Ishikawa (cell line): ENCODE measurements at regions not wholly inside any gene's neighbourhood (a gene's known extent, or its start where the extent isn't known, plus 50 kb on each side); places are given as distances from the start of the nearest gene placed in this dataset.

Experiments
- CEBPB ChIP-seq: IDR thresholded peaks from 2 replicates; pipeline ENCODE4 v1.6.1; 2012
- CREB1 ChIP-seq: IDR thresholded peaks from 2 replicates; pipeline ENCODE4 v1.6.1; 2012; ENCODE audit warnings: low read depth
- EGR1 ChIP-seq: IDR thresholded peaks from 2 replicates; pipeline ENCODE4 v1.6.1; 2012
- EP300 ChIP-seq: IDR thresholded peaks from 2 replicates; pipeline ENCODE4 v1.6.1; 2012; ENCODE audit warnings: borderline replicate concordance
- FOXM1 ChIP-seq: IDR thresholded peaks from 2 replicates; pipeline ENCODE4 v1.6.1; 2012; ENCODE audit warnings: low read depth, borderline replicate concordance
- NFIC ChIP-seq: IDR thresholded peaks from 2 replicates; pipeline ENCODE4 v1.6.1; 2012
- RAD21 ChIP-seq: IDR thresholded peaks from 2 replicates; pipeline ENCODE4 v1.6.1; 2012; ENCODE audit warnings: low read depth
- TAF1 ChIP-seq: IDR thresholded peaks from 2 replicates; pipeline ENCODE4 v1.6.1; 2012; ENCODE audit warnings: low read depth, mild to moderate bottlenecking
- TCF12 ChIP-seq: IDR thresholded peaks from 2 replicates; pipeline ENCODE4 v1.6.1; 2012; ENCODE audit warnings: low read depth
- TEAD4 ChIP-seq: IDR thresholded peaks from 2 replicates; pipeline ENCODE4 v1.6.1; 2012
- YY1 ChIP-seq: IDR thresholded peaks from 2 replicates; pipeline ENCODE4 v1.6.1; 2012; ENCODE audit warnings: low read depth
- ZBTB7A ChIP-seq: IDR thresholded peaks from 2 replicates; pipeline ENCODE4 v1.6.1; 2012; ENCODE audit warnings: low read depth
- TF ChIP-seq, protein P1 (sequence below): IDR thresholded peaks from 2 replicates; pipeline ENCODE4 v1.6.1; 2012
- TF ChIP-seq, protein P2 (sequence below): IDR thresholded peaks from 2 replicates; pipeline ENCODE4 v1.6.1; 2012; ENCODE audit warnings: low read depth, mild to moderate bottlenecking
- TF ChIP-seq, protein P3 (sequence below): IDR thresholded peaks from 2 replicates; pipeline ENCODE4 v1.6.1; 2012

DNA sequence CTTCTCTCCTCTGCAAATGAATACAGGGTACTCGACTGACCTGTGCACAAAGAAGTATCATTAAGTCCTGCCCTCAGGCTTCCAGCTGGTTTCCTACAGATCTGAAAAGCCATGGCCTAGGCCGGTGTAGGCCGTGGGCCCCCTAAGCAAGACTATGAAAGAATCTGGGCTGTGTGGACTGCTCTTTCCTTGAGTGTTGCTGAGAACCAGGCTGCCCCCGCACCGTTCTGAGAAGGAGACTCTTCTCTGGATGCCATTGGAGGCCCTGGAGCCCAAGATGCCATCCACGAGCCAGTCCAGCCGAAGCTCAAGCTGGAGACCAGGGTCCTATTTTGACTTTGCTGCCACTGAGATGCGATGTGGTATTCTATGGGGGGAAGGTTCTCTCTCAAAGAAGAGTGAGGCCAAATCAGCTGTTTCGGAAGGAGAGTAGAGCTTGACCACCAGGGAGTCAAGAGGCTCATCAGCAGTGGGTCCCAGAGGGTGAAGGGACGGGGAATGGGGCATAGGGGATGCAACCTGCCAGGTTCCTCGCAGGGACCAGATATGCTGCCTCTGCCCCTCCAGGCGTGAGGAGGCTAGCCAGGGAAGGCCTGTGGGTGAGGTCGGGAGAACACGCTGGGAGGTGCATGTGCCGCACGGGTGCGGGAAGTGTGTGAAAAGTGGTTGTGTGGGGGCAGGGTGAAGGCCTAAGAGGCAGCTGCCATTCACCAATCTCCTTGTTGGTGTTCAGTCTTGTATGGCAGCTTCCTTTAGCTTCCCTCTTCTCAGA is 96.4 kb upstream of the B3GAT1 start:
- TF ChIP-seq TEAD4 (no peak), TCF12 (no peak), CEBPB (no peak)

DNA sequence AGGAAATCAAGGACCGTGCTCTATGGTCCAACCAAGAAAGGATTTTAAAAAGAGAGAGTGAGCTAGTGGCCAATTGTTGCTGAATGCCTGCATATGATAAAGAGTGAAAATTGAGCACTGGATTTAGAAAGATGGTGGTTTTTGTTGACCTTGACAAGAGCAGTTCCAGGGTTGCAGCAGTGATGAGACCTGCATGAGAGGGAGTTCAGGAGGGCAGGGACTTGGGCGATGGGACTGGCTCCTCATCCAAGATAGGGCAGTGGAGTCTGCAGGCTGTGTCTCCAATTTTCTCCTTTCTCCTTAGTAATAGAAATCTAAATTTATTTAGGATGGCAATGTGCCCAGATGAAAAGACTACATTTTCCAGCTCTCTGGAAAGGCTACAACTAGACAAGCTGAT is 94.0 kb upstream of the B3GAT1 start:
- TF ChIP-seq CEBPB = no peak
- no peak for TF ChIP-seq CREB1
- TF ChIP-seq NFIC = no peak

DNA sequence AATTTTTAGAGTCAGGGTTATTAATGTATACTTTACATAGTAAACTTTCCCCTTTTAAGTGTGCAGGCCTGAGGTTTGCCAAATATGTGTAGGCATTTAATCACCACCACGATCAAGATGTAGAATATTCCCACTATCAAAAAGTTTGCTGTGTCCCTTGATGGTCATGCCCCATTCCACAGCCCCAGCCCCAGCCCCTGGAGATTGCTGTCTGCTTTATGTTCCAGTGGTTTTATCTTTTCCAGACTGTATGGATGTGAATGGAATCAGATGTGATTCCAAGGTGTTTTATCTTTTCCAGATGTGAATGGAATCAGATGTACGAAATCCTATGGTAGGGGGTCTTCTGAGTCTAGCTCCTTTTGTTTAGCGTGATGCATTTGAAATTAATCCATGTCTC is 93.1 kb upstream of the B3GAT1 start:
- no peak for TF ChIP-seq EP300
- TF ChIP-seq ZBTB7A = no peak
- no peak for TF ChIP-seq CREB1
- TF ChIP-seq TCF12 = no peak
- TF ChIP-seq FOXM1 = no peak
- no peak for TF ChIP-seq CEBPB
- no peak for TF ChIP-seq NFIC
- TF ChIP-seq, protein P1, sequence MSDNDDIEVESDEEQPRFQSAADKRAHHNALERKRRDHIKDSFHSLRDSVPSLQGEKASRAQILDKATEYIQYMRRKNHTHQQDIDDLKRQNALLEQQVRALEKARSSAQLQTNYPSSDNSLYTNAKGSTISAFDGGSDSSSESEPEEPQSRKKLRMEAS = no peak

DNA sequence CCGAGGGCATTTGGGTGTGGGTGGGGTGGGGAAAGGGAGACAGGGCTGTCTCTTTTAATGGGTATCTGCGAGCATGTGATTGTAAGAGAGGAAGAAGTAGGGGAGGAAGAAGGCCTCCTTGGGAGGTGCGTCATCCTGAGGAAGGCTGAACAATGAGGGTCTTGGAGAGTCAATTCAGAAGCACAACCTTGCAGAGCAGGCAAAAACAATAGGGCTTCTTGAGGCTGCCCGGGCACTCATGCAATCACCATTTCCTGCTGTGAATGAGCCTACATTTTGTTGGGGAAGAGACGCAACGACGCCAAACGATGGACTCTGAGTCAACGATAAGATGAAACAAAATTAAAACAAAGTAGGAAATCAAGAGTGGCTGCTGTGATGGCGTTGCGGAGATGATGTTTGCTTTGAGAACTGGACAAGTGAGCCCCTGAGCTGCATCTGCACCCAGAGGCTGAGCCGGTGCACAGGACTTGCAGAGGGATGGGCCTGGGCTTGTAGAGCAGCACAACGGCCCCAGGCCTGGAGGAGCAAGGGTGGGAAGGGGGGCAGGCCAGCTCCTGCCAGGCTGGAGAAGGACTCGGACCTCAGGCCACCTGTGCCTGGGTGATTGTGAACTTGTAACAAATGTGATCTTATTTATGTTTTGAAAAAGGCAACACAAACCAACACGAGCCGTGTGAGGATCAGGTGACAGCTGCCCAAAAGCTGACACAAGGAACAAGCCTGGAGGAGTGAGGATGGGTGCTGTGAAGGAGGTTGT is 92.3 kb upstream of the B3GAT1 start:
- TF ChIP-seq, protein P2, sequence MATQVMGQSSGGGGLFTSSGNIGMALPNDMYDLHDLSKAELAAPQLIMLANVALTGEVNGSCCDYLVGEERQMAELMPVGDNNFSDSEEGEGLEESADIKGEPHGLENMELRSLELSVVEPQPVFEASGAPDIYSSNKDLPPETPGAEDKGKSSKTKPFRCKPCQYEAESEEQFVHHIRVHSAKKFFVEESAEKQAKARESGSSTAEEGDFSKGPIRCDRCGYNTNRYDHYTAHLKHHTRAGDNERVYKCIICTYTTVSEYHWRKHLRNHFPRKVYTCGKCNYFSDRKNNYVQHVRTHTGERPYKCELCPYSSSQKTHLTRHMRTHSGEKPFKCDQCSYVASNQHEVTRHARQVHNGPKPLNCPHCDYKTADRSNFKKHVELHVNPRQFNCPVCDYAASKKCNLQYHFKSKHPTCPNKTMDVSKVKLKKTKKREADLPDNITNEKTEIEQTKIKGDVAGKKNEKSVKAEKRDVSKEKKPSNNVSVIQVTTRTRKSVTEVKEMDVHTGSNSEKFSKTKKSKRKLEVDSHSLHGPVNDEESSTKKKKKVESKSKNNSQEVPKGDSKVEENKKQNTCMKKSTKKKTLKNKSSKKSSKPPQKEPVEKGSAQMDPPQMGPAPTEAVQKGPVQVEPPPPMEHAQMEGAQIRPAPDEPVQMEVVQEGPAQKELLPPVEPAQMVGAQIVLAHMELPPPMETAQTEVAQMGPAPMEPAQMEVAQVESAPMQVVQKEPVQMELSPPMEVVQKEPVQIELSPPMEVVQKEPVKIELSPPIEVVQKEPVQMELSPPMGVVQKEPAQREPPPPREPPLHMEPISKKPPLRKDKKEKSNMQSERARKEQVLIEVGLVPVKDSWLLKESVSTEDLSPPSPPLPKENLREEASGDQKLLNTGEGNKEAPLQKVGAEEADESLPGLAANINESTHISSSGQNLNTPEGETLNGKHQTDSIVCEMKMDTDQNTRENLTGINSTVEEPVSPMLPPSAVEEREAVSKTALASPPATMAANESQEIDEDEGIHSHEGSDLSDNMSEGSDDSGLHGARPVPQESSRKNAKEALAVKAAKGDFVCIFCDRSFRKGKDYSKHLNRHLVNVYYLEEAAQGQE = no peak
- no peak for TF ChIP-seq EGR1
- no peak for TF ChIP-seq TAF1
- no peak for TF ChIP-seq EP300
- TF ChIP-seq, protein P3, sequence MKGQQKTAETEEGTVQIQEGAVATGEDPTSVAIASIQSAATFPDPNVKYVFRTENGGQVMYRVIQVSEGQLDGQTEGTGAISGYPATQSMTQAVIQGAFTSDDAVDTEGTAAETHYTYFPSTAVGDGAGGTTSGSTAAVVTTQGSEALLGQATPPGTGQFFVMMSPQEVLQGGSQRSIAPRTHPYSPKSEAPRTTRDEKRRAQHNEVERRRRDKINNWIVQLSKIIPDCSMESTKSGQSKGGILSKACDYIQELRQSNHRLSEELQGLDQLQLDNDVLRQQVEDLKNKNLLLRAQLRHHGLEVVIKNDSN = no peak
- no peak for TF ChIP-seq YY1
- TF ChIP-seq TEAD4 = no peak
- TF ChIP-seq FOXM1 = no peak
- no peak for TF ChIP-seq RAD21
- TF ChIP-seq CREB1 = no peak
- TF ChIP-seq, protein P1 = no peak
- TF ChIP-seq CEBPB = no peak
- no peak for TF ChIP-seq NFIC
- no peak for TF ChIP-seq ZBTB7A
- TF ChIP-seq TCF12 = no peak

DNA sequence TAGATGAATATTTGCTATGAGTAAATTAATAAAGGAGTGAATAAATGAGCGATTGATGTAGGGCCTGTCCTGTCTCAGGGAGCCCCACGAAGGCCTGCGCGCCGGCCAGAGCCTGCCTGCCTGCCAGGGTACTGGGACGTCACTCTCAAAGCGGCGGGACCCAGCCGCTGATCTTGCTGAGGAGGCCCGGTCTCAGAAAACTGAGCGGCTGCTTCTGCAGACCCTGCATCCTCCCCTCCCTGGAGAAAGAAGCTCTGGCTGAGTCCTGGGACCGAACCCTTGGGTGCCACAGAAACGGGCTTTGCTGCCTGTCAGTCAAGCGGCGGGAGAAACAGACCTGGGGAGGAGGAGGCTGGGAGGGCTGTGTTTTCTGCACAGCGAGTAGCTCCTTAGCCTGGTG is 91.6 kb upstream of the B3GAT1 start:
- TF ChIP-seq TCF12 = no peak
- TF ChIP-seq RAD21 = no peak
- no peak for TF ChIP-seq TAF1
- no peak for TF ChIP-seq NFIC
- TF ChIP-seq, protein P1 = no peak
- no peak for TF ChIP-seq FOXM1
- TF ChIP-seq TEAD4 = no peak
- TF ChIP-seq ZBTB7A = no peak
- TF ChIP-seq, protein P3 = no peak
- TF ChIP-seq EGR1 = no peak
- no peak for TF ChIP-seq EP300
- TF ChIP-seq CEBPB = no peak

DNA sequence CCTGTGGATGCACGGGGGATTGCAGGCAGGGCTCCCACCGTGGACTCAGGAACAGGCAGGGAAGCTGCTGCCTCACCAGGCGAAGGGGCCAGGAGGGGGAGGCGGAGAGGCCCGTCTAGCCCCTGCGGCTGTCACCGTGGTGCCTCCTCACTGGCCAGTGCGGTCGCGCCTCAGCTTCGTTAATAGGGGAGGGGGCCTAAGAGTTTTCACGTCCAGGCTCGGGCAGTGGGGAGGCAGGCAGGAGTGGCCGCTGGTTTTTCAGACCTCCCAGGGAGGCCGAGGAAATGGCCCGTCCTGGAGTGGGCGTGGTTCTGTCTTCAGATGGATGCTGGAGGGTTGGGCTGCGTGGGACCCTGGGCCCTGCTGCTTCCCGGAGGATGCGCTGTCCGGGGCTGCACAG is 91.1 kb upstream of the B3GAT1 start:
- no peak for TF ChIP-seq CEBPB
- no peak for TF ChIP-seq TEAD4
- no peak for TF ChIP-seq ZBTB7A
- no peak for TF ChIP-seq TAF1
- TF ChIP-seq EP300 = no peak
- TF ChIP-seq FOXM1 = no peak
- no peak for TF ChIP-seq CREB1
- no peak for TF ChIP-seq NFIC
- TF ChIP-seq TCF12 = no peak
- TF ChIP-seq YY1 = no peak
- TF ChIP-seq EGR1 = no peak
- TF ChIP-seq, protein P3 = no peak
- TF ChIP-seq, protein P2 = no peak
- TF ChIP-seq, protein P1 = no peak
- no peak for TF ChIP-seq RAD21
